Smooth muscle cell of the brain vasculature (primary cell): ENCODE measurements at regions not wholly inside any gene's neighbourhood (a gene's known extent, or its start where the extent isn't known, plus 50 kb on each side); places are given as distances from the start of the nearest gene placed in this dataset.
"Not testable (repeated sequence)": the region's sequence is repeated elsewhere in the genome, so short reads cannot be mapped to it uniquely, and the experiment has no call there.

Experiments
- DNase-seq: peaks from one replicate; pipeline ENCODE4 v3.0.0-alpha.2; 2012; ENCODE audit warnings: low read depth, low spot score

DNA sequence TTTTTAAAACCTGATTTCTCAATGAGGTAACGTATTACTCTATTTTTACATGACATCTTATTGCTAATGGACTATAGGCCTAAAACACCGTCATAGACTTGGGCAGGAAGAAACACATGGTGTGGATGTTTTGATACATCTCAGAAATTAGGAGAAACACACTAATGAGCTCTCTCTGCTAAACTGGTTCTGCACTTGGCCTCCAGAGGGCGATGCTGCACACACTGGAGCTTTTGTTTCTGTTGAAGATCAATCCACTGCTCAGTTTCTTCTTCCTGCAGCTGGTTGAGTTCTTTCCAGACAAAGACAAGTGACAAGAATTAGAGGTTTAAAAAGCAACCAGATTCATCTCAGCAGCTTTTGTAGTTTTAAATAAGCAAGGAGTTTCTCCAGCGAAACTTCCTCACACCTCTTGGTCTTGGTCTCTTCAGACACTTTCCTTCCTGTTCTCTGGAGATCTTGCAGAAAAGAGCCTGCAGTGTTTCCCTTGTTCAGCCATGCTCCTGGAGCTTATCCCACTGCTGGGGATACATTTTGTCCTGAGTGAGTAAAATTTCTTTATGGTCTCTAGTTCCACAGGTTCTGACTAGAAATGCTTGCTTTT lies 178.5 kb upstream of the OR4E1 start:
- no peak for DNase-seq

DNA sequence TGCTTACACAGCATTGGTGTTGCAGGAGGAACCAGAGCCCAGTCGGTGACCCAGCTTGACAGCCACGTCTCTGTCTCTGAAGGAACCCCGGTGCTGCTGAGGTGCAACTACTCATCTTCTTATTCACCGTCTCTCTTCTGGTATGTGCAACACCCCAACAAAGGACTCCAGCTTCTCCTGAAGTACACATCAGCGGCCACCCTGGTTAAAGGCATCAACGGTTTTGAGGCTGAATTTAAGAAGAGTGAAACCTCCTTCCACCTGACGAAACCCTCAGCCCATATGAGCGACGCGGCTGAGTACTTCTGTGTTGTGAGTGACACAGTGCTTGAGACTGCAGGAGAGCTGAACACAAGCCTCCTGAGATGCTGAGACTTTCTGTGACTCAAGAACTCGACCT lies 173.3 kb upstream of the OR4E1 start:
- not testable (repeated sequence) for DNase-seq

DNA sequence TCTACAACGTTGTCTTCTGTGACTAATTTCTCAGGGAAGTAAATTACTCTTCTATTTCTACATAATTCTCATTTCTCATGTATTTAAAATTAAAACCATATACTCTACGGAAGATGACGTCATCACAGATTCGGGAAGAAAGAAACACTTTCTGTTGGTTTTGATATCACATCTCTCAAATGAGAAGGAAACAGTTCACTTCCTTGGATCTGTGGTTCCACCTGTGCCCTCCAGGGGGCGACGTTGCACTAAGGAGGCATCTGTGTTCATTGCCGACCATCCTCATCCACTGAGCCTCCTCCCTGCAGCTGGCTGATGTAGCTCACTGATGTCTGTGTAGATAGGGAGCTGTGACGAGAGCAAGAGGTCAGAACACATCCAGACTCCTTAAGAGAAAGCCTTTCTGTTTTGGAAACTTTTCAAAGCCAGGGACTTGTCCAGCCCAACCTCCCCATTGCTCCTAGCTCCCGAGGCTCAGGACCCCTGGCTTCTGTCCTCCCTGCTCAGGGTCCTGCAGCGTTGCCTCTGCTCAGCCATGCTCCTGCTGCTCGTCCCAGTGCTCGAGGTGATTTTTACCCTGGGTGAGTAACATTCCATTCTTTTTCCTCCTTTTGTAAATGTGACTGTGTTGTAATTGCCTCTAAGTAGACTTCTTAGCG lies 172.7 kb upstream of the OR4E1 start:
- no peak for DNase-seq

- no peak for DNase-seq
Observed at GRCh38 chr14:21840765-21841164, 167.1 kb upstream of the OR4E1 start.

DNA sequence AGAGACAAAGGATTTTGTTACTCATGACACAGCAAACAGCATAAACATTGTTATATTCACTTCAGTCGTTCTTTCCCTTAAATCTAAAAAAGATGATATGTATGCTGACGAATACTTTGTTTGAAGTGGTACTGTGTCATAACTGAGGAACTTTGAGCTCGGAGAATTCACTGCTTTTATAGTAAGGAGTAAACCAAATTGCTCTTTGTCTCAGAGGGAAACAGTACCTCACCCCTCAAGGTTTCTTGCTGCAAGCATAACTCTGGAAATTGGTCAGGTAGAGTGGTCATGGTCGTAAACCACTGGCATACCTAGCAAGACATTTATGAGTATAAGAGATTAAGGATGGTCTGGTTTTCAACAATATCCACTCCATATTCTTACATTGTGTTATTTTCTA lies 160.2 kb upstream of the OR4E1 start:
- DNase-seq, result no peak

DNA sequence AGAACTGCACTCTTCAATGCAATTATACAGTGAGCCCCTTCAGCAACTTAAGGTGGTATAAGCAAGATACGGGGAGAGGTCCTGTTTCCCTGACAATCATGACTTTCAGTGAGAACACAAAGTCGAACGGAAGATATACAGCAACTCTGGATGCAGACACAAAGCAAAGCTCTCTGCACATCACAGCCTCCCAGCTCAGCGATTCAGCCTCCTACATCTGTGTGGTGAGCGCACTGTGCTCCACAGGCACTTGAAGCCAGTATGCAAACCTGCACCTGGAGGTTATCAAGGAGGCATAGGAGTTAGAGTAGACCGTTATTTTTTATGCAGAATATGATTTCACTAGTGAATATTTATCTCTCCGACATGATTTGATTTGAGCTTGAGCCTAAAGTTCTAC lies 152.2 kb upstream of the OR4E1 start:
- no peak for DNase-seq

GRCh38 chr14:21825149-21825743 lies 151.6 kb upstream of the OR4E1 start:
- no peak for DNase-seq

GRCh38 chr14:21822109-21822508 lies 148.5 kb upstream of the OR4E1 start:
- no peak for DNase-seq

- no peak for DNase-seq
Observed at GRCh38 chr14:21820631-21821030, 147.0 kb upstream of the OR4E1 start.

GRCh38 chr14:21819891-21820290 lies 146.3 kb upstream of the OR4E1 start:
- peak; percentile 3 for DNase-seq

- DNase-seq, result not testable (repeated sequence)
Observed at GRCh38 chr14:21817010-21817409, 143.4 kb upstream of the OR4E1 start.

DNA sequence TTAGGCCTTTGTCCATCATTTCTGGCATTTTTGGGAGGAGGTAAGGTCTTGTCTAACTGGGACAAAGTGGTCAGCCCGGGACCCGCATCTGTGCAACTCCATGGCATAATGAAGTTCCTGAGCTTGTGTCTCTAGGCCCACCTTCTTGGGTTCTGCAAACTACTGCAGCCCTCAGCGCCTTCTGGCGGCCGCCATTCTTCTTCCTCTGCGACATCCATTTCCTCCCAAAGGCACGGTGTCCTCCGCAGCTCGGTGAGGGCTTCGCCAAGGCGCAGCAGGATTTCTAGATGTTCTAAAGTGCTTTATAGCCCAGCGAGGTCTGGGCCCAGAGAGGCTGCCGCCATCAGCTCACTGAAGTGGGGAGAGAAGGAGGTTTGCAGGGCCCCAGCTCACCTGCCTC lies 134.4 kb upstream of the OR4E1 start:
- no peak for DNase-seq

- no peak for DNase-seq
Observed at GRCh38 chr14:21804981-21805380, 131.4 kb upstream of the OR4E1 start.

DNA sequence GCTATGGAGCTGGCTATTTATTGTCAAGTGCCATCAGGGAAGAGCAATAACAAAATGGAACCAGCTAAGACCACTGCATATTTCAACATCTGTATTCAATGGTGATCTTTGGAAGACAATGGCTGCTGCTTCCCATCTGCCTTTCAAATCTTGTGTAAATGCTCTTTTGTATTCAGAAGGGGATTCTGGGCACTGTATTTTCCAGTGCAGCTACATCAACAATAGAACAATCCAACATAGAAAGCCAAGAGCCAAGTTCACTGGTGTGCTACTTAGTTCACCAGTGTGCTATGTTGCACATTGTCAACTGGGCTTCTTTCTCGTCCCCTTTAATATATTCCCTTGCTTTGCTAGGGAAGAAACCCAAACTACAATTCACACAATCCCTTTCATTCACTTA lies 128.8 kb upstream of the OR4E1 start:
- no peak for DNase-seq

- no peak for DNase-seq
Observed at GRCh38 chr14:21796916-21797315, 123.3 kb upstream of the OR4E1 start.

DNA sequence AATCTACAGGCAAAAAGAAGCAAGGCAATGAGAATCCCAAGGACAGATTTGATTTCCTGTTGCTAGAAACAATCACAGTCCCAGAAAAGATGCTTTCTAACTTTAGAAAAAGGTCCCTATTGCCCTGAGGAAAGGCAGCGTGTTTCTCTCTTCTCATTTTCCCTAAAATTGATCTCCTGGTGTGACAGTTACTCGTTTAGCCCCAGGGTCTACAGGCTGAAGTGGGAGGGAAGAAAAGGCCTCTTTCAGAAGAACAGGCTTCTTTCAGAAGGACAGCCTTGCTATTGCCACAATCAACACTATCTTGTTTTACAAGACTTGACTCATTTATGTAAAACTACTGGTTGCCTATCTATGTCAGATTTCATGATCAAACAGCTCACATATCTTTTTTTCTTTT lies 121.8 kb upstream of the OR4E1 start:
- DNase-seq, result no peak

GRCh38 chr14:21791749-21792148 lies 118.1 kb upstream of the OR4E1 start:
- DNase-seq, result no peak

GRCh38 chr14:21788687-21789086 lies 115.1 kb upstream of the OR4E1 start:
- DNase-seq, result not testable (repeated sequence)

DNA sequence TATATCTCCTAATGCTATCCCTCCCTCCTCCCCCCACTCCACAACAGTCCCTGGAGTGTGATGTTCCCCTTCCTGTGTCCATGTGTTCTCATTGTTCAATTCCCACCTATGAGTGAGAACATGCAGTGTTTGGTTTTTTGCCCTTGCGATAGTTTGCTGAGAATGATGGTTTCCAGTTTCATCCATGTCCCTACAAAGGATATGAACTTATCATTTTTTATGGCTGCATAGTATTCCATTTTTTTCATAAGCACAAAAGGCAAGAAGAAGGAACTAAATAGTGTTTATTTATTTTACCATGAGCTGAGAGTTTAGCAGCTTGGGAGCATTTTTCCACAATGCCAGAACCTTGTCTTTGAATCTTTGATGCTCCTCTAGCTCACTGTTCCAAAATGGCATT lies 113.6 kb upstream of the OR4E1 start:
- not testable (repeated sequence) for DNase-seq

DNA sequence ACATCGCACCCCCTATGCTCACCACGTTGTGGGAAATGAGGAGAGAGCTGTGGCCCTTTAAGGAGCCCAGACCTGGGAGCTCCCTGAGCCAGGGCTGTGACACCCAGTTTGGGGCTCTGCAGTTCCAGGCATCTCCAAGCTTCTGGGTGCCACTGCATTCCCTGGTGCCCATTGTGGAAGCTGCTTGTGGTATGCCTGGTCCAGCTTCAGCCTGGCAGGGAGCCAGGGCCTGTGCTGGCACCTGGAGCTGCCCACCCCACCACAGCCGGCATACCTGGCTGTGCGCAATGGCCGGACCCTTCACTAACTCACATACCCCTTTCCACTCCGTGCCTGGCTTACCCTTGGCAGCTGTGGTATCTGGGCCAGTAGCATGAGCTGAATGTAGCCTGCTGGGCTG lies 107.9 kb upstream of the OR4E1 start:
- DNase-seq, result no peak

GRCh38 chr14:21780429-21781084 lies 106.9 kb upstream of the OR4E1 start:
- DNase-seq, result no peak

- no peak for DNase-seq
Observed at GRCh38 chr14:21771671-21772070, 98.1 kb upstream of the OR4E1 start.

DNA sequence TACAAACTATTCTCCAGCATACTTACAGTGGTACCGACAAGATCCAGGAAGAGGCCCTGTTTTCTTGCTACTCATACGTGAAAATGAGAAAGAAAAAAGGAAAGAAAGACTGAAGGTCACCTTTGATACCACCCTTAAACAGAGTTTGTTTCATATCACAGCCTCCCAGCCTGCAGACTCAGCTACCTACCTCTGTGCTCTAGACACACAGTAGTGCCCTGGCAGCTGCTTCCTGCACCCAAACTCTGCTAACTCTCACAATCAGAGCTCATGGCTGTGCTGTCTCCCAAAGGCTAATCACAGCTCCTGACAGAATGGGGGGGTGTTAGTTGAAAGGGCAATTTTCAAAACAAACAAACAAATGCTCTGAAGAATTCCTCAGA lies 95.2 kb upstream of the OR4E1 start:
- DNase-seq, result no peak
